ENCODE measurements at regions not wholly inside any gene's neighbourhood (a gene's known extent, or its start where the extent isn't known, plus 50 kb on each side); places are given as distances from the start of the nearest gene placed in this dataset.

DNA sequence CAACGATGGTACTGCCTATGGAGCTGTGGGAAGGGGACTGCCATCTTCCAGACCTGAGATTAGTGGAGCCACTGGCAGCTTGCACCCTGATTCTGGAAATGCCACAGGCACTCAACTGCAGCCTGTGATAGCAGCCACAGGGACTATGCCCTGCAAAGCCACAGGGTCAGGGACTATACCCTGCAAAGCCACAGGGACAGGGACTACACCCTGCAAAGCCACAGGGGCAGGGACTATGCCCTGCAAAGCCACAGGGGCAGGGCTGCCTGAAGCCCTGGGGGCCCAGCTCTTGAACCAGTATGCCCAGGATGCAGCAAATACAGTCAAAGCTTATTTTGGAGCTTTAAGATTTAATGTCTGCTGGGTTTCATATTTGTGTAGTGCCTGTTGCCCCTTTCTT is 346.6 kb downstream of the C6orf118 start:
- Histone ChIP-seq H3K9ac (ENCODE audit: low read depth, low read length) (no peak overlapping the region), H4K91ac (ENCODE audit: insufficient read depth, low read depth, low read length) (no peak overlapping the region), H3K36me3 (ENCODE audit: control insufficient read depth, insufficient read depth, low read length) (no peaks in the 10 kb centered on the region), H2BK120ac (ENCODE audit: low read depth, low read length) (no peak overlapping the region), H2BK20ac (ENCODE audit: low read depth, low read length) (no peak overlapping the region), H2BK15ac (ENCODE audit: low read depth, low read length) (no peak overlapping the region), H2AK5ac (ENCODE audit: low read depth, low read length) (no peak overlapping the region), H3K27ac (ENCODE audit: insufficient read depth, low read length) (no peak overlapping the region), H3K9me3 (ENCODE audit: control insufficient read depth, insufficient read depth, low read length) (peaks cover 21% of the 10 kb centered on the region), H3K79me1 (ENCODE audit: low read depth in 1 of 2, low read length in 2 of 2) (no peaks in the 10 kb centered on the region), H3K9me1 (ENCODE audit: insufficient read depth, low read length) (no peaks in the 10 kb centered on the region), H3K4ac (ENCODE audit: low read depth, low read length) (no peak overlapping the region), H4K5ac (ENCODE audit: low read depth, low read length) (no peak overlapping the region), H3K4me2 (ENCODE audit: low read depth, low read length) (no peak overlapping the region), H3K27me3 (ENCODE audit: control insufficient read depth, insufficient read depth, low read length) (no peaks in the 10 kb centered on the region), H3K14ac (replicated peaks; ENCODE audit: low read depth, low read length) (no peak overlapping the region), H3K23ac (ENCODE audit: low read depth, low read length) (no peak overlapping the region), H3K4me3 (ENCODE audit: insufficient read depth, low read depth, low read length) (no peak overlapping the region), H3K18ac (ENCODE audit: low read depth, low read length) (no peak overlapping the region), H2AFZ (replicated peaks; ENCODE audit: low read length, poor library complexity) (no peak overlapping the region), H2AK9ac (replicated peaks; ENCODE audit: low read depth, low read length, poor library complexity) (no peak overlapping the region), H2BK5ac (ENCODE audit: low read depth, low read length, poor library complexity, severe bottlenecking) (no peak overlapping the region), H3K56ac (ENCODE audit: extremely low read depth, insufficient read depth, low read length) (no peak overlapping the region), H4K8ac (ENCODE audit: low read depth in 2 of 2, low read length in 2 of 2) (no peak overlapping the region), H4K20me1 (ENCODE audit: insufficient read depth, low read length) (no peaks in the 10 kb centered on the region), H3K4me1 (ENCODE audit: control insufficient read depth, insufficient read depth, low read length) (no peaks in the 10 kb centered on the region)
- ATAC-seq (ENCODE audit: low read depth) = no peak
- dilution Hi-C loops (cut with HindIII; ENCODE audit: low sequenced_read_pairs, unreplicated experiment) = no loop called here
- no peak for TF ChIP-seq CEBPB (IDR thresholded peaks at IDR 0.05; ENCODE audit: low read depth, low read length)
- no peak for TF ChIP-seq BHLHE40 (IDR thresholded peaks at IDR 0.05; ENCODE audit: low read depth, low read length)
- no peak for TF ChIP-seq RAD21 (IDR thresholded peaks at IDR 0.05; ENCODE audit: low read length)
- TF ChIP-seq RCOR1 (IDR thresholded peaks at IDR 0.05; ENCODE audit: insufficient replicate concordance, low read length) = no peak
- TF ChIP-seq, protein P1, sequence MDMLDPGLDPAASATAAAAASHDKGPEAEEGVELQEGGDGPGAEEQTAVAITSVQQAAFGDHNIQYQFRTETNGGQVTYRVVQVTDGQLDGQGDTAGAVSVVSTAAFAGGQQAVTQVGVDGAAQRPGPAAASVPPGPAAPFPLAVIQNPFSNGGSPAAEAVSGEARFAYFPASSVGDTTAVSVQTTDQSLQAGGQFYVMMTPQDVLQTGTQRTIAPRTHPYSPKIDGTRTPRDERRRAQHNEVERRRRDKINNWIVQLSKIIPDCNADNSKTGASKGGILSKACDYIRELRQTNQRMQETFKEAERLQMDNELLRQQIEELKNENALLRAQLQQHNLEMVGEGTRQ (IDR thresholded peaks at IDR 0.05; ENCODE audit: low read depth, low read length) = no peak
- no peak for TF ChIP-seq POLR2A (IDR thresholded peaks at IDR 0.05; ENCODE audit: low read depth, low read length)
- TF ChIP-seq, protein P2, sequence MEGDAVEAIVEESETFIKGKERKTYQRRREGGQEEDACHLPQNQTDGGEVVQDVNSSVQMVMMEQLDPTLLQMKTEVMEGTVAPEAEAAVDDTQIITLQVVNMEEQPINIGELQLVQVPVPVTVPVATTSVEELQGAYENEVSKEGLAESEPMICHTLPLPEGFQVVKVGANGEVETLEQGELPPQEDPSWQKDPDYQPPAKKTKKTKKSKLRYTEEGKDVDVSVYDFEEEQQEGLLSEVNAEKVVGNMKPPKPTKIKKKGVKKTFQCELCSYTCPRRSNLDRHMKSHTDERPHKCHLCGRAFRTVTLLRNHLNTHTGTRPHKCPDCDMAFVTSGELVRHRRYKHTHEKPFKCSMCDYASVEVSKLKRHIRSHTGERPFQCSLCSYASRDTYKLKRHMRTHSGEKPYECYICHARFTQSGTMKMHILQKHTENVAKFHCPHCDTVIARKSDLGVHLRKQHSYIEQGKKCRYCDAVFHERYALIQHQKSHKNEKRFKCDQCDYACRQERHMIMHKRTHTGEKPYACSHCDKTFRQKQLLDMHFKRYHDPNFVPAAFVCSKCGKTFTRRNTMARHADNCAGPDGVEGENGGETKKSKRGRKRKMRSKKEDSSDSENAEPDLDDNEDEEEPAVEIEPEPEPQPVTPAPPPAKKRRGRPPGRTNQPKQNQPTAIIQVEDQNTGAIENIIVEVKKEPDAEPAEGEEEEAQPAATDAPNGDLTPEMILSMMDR (conservative IDR thresholded peaks at IDR 0.05; ENCODE audit: low read depth, low read length) = no peak
- TF ChIP-seq, protein P3, sequence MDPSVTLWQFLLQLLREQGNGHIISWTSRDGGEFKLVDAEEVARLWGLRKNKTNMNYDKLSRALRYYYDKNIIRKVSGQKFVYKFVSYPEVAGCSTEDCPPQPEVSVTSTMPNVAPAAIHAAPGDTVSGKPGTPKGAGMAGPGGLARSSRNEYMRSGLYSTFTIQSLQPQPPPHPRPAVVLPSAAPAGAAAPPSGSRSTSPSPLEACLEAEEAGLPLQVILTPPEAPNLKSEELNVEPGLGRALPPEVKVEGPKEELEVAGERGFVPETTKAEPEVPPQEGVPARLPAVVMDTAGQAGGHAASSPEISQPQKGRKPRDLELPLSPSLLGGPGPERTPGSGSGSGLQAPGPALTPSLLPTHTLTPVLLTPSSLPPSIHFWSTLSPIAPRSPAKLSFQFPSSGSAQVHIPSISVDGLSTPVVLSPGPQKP (IDR thresholded peaks at IDR 0.05; ENCODE audit: borderline replicate concordance, low read depth, low read length) = no peak
- TF ChIP-seq MXI1 (IDR thresholded peaks at IDR 0.05; ENCODE audit: borderline replicate concordance, low read depth, low read length) = no peak
- TF ChIP-seq FOS (IDR thresholded peaks at IDR 0.05; ENCODE audit: low read depth, low read length) = no peak
- TF ChIP-seq NFE2L2 (IDR thresholded peaks at IDR 0.05; ENCODE audit: low read depth, low read length) = no peak
- TF ChIP-seq SMC3 (IDR thresholded peaks at IDR 0.05; ENCODE audit: low read depth, low read length) = no peak
- no peak for TF ChIP-seq MAFK (IDR thresholded peaks at IDR 0.05; ENCODE audit: low read depth, low read length)
- TF ChIP-seq CHD1 (IDR thresholded peaks at IDR 0.05; ENCODE audit: low read depth, low read length) = no peak
- TF ChIP-seq MAZ (IDR thresholded peaks at IDR 0.05; ENCODE audit: borderline replicate concordance, low read depth, low read length) = no peak
- TF ChIP-seq RFX5 (IDR thresholded peaks at IDR 0.05; ENCODE audit: low read depth, low read length) = no peak
- BruUV-seq (replicated peaks) = no TSS peak
- ChIA-PET POLR2A (ENCODE audit: unreplicated experiment) (no interaction called here), CTCF (no interaction called here)
- in situ Hi-C loops (cut with MboI; ENCODE audit: low sequenced_read_pairs) = no loop called here
- intact Hi-C loops (cut with micrococcal nuclease) = no loop called here
- WGBS, 2 experiments (ENCODE audit: extremely low coverage in 2 of 2, insufficient read length in 1 of 2) = 0% methylated on average over 1 of the region's 1 CpG; no CpG with 5 or more reads in 1 of the 2 experiments
- no peak for DNase-seq

Data from IMR-90 (cell line).